Superior temporal gyrus (tissue), 1 donor: ENCODE measurements at regions not wholly inside any gene's neighbourhood (a gene's known extent, or its start where the extent isn't known, plus 50 kb on each side); places are given as distances from the start of the nearest gene placed in this dataset.
"Not testable (repeated sequence)": the region's sequence is repeated elsewhere in the genome, so short reads cannot be mapped to it uniquely, and the experiment has no call there.

Experiments
- DNase-seq: peaks from one replicate; pipeline ENCODE4 v3.0.0-alpha.2; 2016; ENCODE audit errors: extremely low spot score

GRCh38 chr13:16050055-16050454 lies 3131.6 kb downstream of the TUBA3C start:
- DNase-seq = not testable (repeated sequence)

GRCh38 chr13:16017494-16018009 lies 3164.1 kb downstream of the TUBA3C start:
- peak; percentile 1 for DNase-seq

DNA sequence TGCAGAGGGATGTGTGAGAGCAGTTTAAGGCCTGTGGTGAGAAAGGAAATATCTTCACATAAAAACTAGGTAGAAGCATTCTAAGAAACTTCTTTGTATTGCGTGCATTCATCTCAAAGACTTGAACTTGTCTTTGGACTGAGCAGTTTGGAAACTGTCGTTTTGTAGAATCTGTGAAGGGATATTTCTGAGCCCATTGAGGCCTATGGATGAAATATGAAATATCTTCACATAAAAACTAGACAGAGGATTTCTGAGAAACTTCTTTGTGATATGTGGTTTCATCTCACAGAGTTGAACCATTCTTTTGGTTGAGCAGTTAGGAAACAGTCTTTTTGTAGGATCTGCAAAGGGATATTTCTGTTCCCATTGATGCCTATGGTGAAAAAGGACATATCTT lies 3173.4 kb downstream of the TUBA3C start:
- DNase-seq = peak; percentile 8
